ENCODE measurements at regions not wholly inside any gene's neighbourhood (a gene's known extent, or its start where the extent isn't known, plus 50 kb on each side); places are given as distances from the start of the nearest gene placed in this dataset.

DNA sequence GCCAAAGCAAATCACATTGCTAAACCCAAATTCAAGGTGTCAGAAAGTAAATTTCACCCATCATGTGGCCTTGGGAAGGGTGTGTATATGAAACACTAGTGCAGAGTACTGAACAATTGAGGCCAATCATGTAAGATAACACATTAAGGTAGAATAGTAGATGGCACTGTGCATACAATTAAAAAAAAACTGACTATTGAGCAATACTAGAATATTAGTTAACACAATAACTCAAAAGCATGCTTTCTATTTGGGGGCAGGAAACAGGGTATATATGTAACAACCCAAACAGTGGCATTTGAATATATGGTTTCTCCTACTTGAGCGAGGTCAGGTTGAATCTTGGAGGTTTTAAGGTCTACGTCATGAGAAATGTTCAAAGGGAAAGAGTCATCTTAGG lies 63.0 kb upstream of the DYNLRB2 start:
- H3K27me3 Mint-ChIP-seq (ENCODE audit: low read depth), result peaks cover 6% of the 10 kb centered on the region; the same call in 1 of the 2 replicates
- H3K14ac ChIP-seq (ENCODE audit: insufficient read depth, low read length), result no peak overlapping the region

More for the DNA sequence above, 63.0 kb upstream of the DYNLRB2 start:
- no peak overlapping the region for H4K5ac ChIP-seq (ENCODE audit: insufficient read length, low read depth, low read length)
- no peak overlapping the region for H3K27ac ChIP-seq (ENCODE audit: insufficient read length, low read depth, low read length)
- H4K8ac ChIP-seq (replicated peaks; ENCODE audit: insufficient read length, low read depth, low read length), result no peak overlapping the region
- no peaks in the 10 kb centered on the region for H3K36me3 Mint-ChIP-seq (ENCODE audit: insufficient read depth in 1 of 3, low read depth in 3 of 3)
- no peak overlapping the region for H2BK12ac ChIP-seq (ENCODE audit: insufficient read length, low read depth, low read length)
- H3K79me2 ChIP-seq (ENCODE audit: insufficient read depth, low read length), result no peaks in the 10 kb centered on the region
- no peak overlapping the region for H3K9ac ChIP-seq (ENCODE audit: extremely low read depth, insufficient read length, low read length)
- no peak overlapping the region for H3K4ac ChIP-seq (ENCODE audit: low read depth, low read length)
- H3K56ac ChIP-seq (ENCODE audit: insufficient read length, low read depth, low read length), result no peak overlapping the region
- TF ChIP-seq, protein P1, sequence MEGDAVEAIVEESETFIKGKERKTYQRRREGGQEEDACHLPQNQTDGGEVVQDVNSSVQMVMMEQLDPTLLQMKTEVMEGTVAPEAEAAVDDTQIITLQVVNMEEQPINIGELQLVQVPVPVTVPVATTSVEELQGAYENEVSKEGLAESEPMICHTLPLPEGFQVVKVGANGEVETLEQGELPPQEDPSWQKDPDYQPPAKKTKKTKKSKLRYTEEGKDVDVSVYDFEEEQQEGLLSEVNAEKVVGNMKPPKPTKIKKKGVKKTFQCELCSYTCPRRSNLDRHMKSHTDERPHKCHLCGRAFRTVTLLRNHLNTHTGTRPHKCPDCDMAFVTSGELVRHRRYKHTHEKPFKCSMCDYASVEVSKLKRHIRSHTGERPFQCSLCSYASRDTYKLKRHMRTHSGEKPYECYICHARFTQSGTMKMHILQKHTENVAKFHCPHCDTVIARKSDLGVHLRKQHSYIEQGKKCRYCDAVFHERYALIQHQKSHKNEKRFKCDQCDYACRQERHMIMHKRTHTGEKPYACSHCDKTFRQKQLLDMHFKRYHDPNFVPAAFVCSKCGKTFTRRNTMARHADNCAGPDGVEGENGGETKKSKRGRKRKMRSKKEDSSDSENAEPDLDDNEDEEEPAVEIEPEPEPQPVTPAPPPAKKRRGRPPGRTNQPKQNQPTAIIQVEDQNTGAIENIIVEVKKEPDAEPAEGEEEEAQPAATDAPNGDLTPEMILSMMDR (conservative IDR thresholded peaks at IDR 0.05), result no peak
- H2BK20ac ChIP-seq (ENCODE audit: low read depth, low read length, poor library complexity, severe bottlenecking), result no peak overlapping the region
- no CpG with 5 or more reads among the region's 2 CpGs for WGBS (ENCODE audit: extremely low coverage, insufficient read length, low lambda C conversion rate)
- no peaks in the 10 kb centered on the region for H4K20me1 ChIP-seq (ENCODE audit: control insufficient read depth, insufficient read depth, insufficient read length)
- no peak overlapping the region for H3K4me3 Mint-ChIP-seq
- H3K18ac ChIP-seq (ENCODE audit: insufficient read length, low read depth, low read length), result no peak overlapping the region
- no peak for DNase-seq
- no peaks in the 10 kb centered on the region for H3K27me3 ChIP-seq (ENCODE audit: insufficient read depth, low read length)
- no peaks in the 10 kb centered on the region for H3K4me1 Mint-ChIP-seq
- H3K9me3 Mint-ChIP-seq, result no peaks in the 10 kb centered on the region
- H3K79me1 ChIP-seq (ENCODE audit: insufficient read depth, low read depth, low read length, poor library complexity, severe bottlenecking), result no peaks in the 10 kb centered on the region
- no peak overlapping the region for H2AK5ac ChIP-seq (ENCODE audit: insufficient read length, low read length)
- H3K27ac Mint-ChIP-seq, result no peak overlapping the region
- no peak overlapping the region for H3T11ph ChIP-seq (ENCODE audit: low read length)
- H4K91ac ChIP-seq (ENCODE audit: insufficient read length, low read depth, low read length), result no peak overlapping the region
- H3K4me1 ChIP-seq (ENCODE audit: insufficient read depth, low read length), result no peaks in the 10 kb centered on the region
- H2BK5ac ChIP-seq (ENCODE audit: insufficient read length, low read length), result no peak overlapping the region
- H3K23me2 ChIP-seq (ENCODE audit: insufficient read length, low read depth, low read length, poor library complexity, severe bottlenecking), result no peaks in the 10 kb centered on the region
- no peak overlapping the region for H2BK15ac ChIP-seq (ENCODE audit: low read depth, low read length)
- no peak overlapping the region for H2BK120ac ChIP-seq (ENCODE audit: low read depth, low read length, poor library complexity, severe bottlenecking)
- no peak overlapping the region for H3K4me2 ChIP-seq (ENCODE audit: insufficient read depth, insufficient read length, low read length)
- no peak overlapping the region for H3K23ac ChIP-seq (ENCODE audit: insufficient read length, low read depth, low read length)
- no peaks in the 10 kb centered on the region for H3K9me3 ChIP-seq (ENCODE audit: control insufficient read depth, low read depth, low read length)
- H2AFZ ChIP-seq (ENCODE audit: low read length), result no peak overlapping the region

Measured in H9 (cell line).